ENCODE measurements at regions not wholly inside any gene's neighbourhood (a gene's known extent, or its start where the extent isn't known, plus 50 kb on each side); places are given as distances from the start of the nearest gene placed in this dataset.

DNA sequence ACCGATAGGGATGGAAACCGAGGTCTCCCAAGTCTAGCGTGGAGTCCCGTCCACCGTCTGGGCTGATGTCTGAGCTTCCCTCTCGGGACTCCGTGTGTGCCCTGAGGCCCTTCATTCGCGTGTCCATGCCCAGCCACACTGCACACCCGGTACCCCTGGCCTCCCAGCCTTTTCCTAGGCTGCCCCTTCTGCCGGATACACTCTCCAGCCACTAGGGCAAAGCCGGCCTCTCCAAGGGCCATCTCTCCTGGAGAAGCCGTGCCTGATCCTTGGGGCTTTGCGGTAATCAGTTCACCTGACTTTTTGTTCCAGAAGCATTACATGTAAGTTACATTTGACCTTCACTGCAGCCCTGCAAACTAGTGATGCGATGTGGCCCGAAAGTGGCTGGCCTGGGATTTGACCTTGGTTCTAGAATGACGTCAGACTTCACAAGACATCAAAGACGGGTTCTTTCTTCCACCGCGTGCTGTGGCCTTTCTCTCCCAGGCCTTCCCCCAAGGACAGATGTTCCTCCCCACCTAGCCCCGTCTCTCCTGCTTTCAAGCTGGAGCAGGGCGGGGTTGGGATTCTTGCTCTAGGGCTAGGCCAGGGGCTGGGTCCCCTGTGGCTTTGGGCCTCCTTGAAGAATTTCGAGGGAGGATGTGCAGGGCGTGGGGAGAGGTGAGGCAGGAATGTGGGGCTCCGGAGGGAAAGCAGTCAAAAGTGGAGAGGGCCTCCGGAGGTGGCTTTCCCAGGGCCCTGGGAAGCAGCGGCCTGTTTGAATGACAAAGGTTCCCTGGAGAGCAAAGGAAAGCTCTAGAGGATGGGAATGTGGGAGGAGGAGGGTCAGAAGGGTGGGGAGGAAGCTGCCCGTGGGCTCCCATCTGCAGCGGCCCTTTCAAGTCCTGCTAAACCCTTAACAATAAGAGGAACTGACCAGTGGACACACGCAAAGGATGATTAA, 49.7 kb upstream of the SLC2A1 start:
- DNase-seq (ENCODE audit: low read depth) = no peak

Measured in T follicular helper cell (primary cell).